ENCODE measurements at regions not wholly inside any gene's neighbourhood (a gene's known extent, or its start where the extent isn't known, plus 50 kb on each side); places are given as distances from the start of the nearest gene placed in this dataset.

- Mint-ChIP-seq H3K9me3 (peaks cover 5 to 6% of the 10 kb centered on the region in 2 donors), H3K4me1 (no peaks in the 10 kb centered on the region), H3K27ac (no peak overlapping the region), H3K36me3 (no peaks in the 10 kb centered on the region), H3K4me3 (no peak overlapping the region), H3K27me3 (ENCODE audit: low read depth in 2 of 2) (peaks cover 0 to 13% of the 10 kb centered on the region in 2 donors)
- TF ChIP-seq, protein P1, sequence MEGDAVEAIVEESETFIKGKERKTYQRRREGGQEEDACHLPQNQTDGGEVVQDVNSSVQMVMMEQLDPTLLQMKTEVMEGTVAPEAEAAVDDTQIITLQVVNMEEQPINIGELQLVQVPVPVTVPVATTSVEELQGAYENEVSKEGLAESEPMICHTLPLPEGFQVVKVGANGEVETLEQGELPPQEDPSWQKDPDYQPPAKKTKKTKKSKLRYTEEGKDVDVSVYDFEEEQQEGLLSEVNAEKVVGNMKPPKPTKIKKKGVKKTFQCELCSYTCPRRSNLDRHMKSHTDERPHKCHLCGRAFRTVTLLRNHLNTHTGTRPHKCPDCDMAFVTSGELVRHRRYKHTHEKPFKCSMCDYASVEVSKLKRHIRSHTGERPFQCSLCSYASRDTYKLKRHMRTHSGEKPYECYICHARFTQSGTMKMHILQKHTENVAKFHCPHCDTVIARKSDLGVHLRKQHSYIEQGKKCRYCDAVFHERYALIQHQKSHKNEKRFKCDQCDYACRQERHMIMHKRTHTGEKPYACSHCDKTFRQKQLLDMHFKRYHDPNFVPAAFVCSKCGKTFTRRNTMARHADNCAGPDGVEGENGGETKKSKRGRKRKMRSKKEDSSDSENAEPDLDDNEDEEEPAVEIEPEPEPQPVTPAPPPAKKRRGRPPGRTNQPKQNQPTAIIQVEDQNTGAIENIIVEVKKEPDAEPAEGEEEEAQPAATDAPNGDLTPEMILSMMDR (IDR thresholded peaks at IDR 0.05), result no peak
- 46% methylated on average over 3 of the region's 3 CpGs for WGBS (ENCODE audit: insufficient coverage)
- intact Hi-C loops (cut with micrococcal nuclease), result no loop called here
- Histone ChIP-seq H3K27ac (ENCODE audit: low read length) (no peak overlapping the region), H3K4me1 (ENCODE audit: control insufficient read depth, insufficient read depth, low read length) (no peaks in the 10 kb centered on the region), H3K4me3 (ENCODE audit: low read length) (no peak overlapping the region), H3K27me3 (ENCODE audit: control insufficient read depth, insufficient read depth, low read length) (no peaks in the 10 kb centered on the region), H3K9me3 (ENCODE audit: control insufficient read depth, insufficient read depth, low read length) (no peaks in the 10 kb centered on the region), H3K36me3 (ENCODE audit: control insufficient read depth, insufficient read depth, low read length) (no peaks in the 10 kb centered on the region)
- DNase-seq, result no peak
- ATAC-seq, result no peak
Observed at GRCh38 chr20:7399575-7399974, 540.7 kb downstream of the HAO1 start.

DNA sequence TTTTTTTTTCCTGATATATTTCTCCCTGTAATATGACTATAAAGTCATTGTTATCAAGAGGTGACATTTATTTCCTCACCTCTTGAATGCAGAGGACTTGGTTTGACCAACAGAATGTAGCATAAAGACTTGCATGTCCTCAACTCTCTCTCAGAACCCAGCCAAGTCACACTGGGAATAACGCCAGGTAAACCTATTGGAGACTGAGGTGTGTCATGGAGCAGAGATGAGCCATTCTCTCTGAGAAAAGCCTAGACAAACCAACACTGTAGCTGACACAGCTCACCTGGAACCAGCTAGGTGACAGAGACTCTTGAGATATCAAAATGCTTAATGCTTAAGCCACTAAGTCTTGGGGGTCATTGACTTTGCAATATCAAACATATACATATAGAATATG is 533.6 kb downstream of the HAO1 start:
- Histone ChIP-seq H3K27ac (ENCODE audit: low read length) (no peak overlapping the region), H3K27me3 (ENCODE audit: control insufficient read depth, insufficient read depth, low read length) (no peaks in the 10 kb centered on the region), H3K4me3 (ENCODE audit: low read length) (no peak overlapping the region), H3K9me3 (ENCODE audit: control insufficient read depth, insufficient read depth, low read length) (no peaks in the 10 kb centered on the region), H3K36me3 (ENCODE audit: control insufficient read depth, insufficient read depth, low read length) (no peaks in the 10 kb centered on the region), H3K4me1 (ENCODE audit: control insufficient read depth, insufficient read depth, low read length) (no peaks in the 10 kb centered on the region)
- Mint-ChIP-seq H3K4me3 (no peak overlapping the region), H3K9me3 (peaks cover 4 to 8% of the 10 kb centered on the region in 2 donors), H3K27me3 (ENCODE audit: low read depth in 2 of 2) (no peaks in the 10 kb centered on the region), H3K27ac (no peak overlapping the region), H3K36me3 (no peaks in the 10 kb centered on the region), H3K4me1 (no peaks in the 10 kb centered on the region)
- ATAC-seq, result no peak
- intact Hi-C loops (cut with micrococcal nuclease), result no loop called here
- DNase-seq, result no peak
- TF ChIP-seq, protein P1 (IDR thresholded peaks at IDR 0.05), result no peak
- 86% methylated on average over 1 of the region's 1 CpG for WGBS (ENCODE audit: insufficient coverage)

DNA sequence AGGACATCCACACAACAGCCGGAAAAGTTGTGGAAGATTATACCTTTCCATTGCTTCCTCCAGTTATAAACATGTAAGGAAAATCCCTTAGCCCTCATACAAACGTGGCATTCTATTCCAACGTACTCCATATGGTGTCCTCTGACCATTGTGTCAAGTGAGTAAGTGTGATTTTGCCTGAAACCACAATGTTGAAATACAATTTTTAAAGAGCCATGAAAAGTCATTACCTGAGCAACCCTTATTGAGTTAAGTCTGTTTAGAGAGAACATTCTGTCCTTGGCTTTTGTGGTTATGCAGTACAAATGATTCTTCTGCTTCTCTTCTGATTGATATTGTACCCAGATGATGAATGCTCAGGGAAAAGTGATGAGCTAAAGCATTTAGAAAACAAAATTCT is 530.1 kb downstream of the HAO1 start:
- no peak overlapping the region for H3K27ac Mint-ChIP-seq
- no peaks in the 10 kb centered on the region for H3K4me1 Mint-ChIP-seq
- Histone ChIP-seq H3K27me3 (ENCODE audit: control insufficient read depth, insufficient read depth, low read length) (no peaks in the 10 kb centered on the region), H3K9me3 (ENCODE audit: control insufficient read depth, insufficient read depth, low read length) (no peaks in the 10 kb centered on the region), H3K4me1 (ENCODE audit: control insufficient read depth, insufficient read depth, low read length) (no peaks in the 10 kb centered on the region), H3K27ac (ENCODE audit: low read length) (no peak overlapping the region), H3K36me3 (ENCODE audit: control insufficient read depth, insufficient read depth, low read length) (no peaks in the 10 kb centered on the region), H3K4me3 (ENCODE audit: low read length) (no peak overlapping the region)
- DNase-seq (no peak), ATAC-seq (no peak)
- WGBS (ENCODE audit: insufficient coverage), result 95% methylated on average over 2 of the region's 3 CpGs
- intact Hi-C loops (cut with micrococcal nuclease), result no loop called here
- TF ChIP-seq, protein P1 (IDR thresholded peaks at IDR 0.05), result no peak
- H3K4me3 Mint-ChIP-seq, result no peak overlapping the region
- H3K9me3 Mint-ChIP-seq, result peaks cover 4 to 5% of the 10 kb centered on the region in 2 donors
- H3K27me3 Mint-ChIP-seq (ENCODE audit: low read depth in 2 of 2), result no peaks in the 10 kb centered on the region
- no peaks in the 10 kb centered on the region for H3K36me3 Mint-ChIP-seq

- Mint-ChIP-seq H3K36me3 (no peaks in the 10 kb centered on the region), H3K4me3 (no peak overlapping the region), H3K4me1 (no peaks in the 10 kb centered on the region), H3K27me3 (ENCODE audit: low read depth in 2 of 2) (no peaks in the 10 kb centered on the region), H3K9me3 (peaks cover 0 to 4% of the 10 kb centered on the region in 2 donors), H3K27ac (no peak overlapping the region)
- intact Hi-C loops (cut with micrococcal nuclease), result no loop called here
- no peak for DNase-seq
- Histone ChIP-seq H3K27ac (ENCODE audit: low read length) (no peak overlapping the region), H3K9me3 (ENCODE audit: control insufficient read depth, insufficient read depth, low read length) (no peaks in the 10 kb centered on the region), H3K36me3 (ENCODE audit: control insufficient read depth, insufficient read depth, low read length) (no peaks in the 10 kb centered on the region), H3K4me1 (ENCODE audit: control insufficient read depth, insufficient read depth, low read length) (no peaks in the 10 kb centered on the region), H3K4me3 (ENCODE audit: low read length) (no peak overlapping the region), H3K27me3 (ENCODE audit: control insufficient read depth, insufficient read depth, low read length) (no peaks in the 10 kb centered on the region)
- 88% methylated on average over 4 of the region's 5 CpGs for WGBS (ENCODE audit: insufficient coverage)
- TF ChIP-seq, protein P1 (IDR thresholded peaks at IDR 0.05), result no peak
- no peak for ATAC-seq
Observed at GRCh38 chr20:7411075-7411474, 529.2 kb downstream of the HAO1 start.

Measured in natural killer cell (primary cell).